Activated naive CD4-positive, alpha-beta T cell treated with anti-CD3 and anti-CD28 coated beads for 36 hours (primary cell): ENCODE measurements at regions not wholly inside any gene's neighbourhood (a gene's known extent, or its start where the extent isn't known, plus 50 kb on each side); places are given as distances from the start of the nearest gene placed in this dataset.
"Not testable (repeated sequence)": the region's sequence is repeated elsewhere in the genome, so short reads cannot be mapped to it uniquely, and the experiment has no call there.

Experiments used
- CTCF ChIA-PET: fragments of 350-600 bp; sonication (Branson Sonifier 250); formaldehyde crosslinking; loops from one replicate; lab custom pipeline; 2021; ENCODE audit warnings: antibody characterized with exemption; lab: Charles Lee
- DNase-seq: peaks from one replicate; pipeline ENCODE4 v3.0.0-alpha.2; 2020
- H3K27ac Mint-ChIP-seq: one replicate; pipeline ENCODE4 v1.8.0; 2021; ENCODE audit warnings: mild to moderate bottlenecking, mixed read lengths
- H3K27me3 Mint-ChIP-seq: one replicate; pipeline ENCODE4 v1.8.0; 2021; ENCODE audit warnings: low read depth, mixed read lengths
- H3K36me3 Mint-ChIP-seq: one replicate; pipeline ENCODE4 v1.8.0; 2021; ENCODE audit warnings: low read depth, mixed read lengths
- H3K4me1 Mint-ChIP-seq: one replicate; pipeline ENCODE4 v1.8.0; 2021; ENCODE audit warnings: low read depth, mixed read lengths
- H3K4me3 Mint-ChIP-seq: one replicate; pipeline ENCODE4 v1.8.0; 2021; ENCODE audit warnings: mild to moderate bottlenecking, moderate library complexity, mixed read lengths
- H3K9me3 Mint-ChIP-seq: one replicate; pipeline ENCODE4 v1.8.0; 2021; ENCODE audit warnings: mixed read lengths
- intact Hi-C: fragments of 100-400 bp; cut with micrococcal nuclease; formaldehyde crosslinking; loops from one replicate; pipeline ENCODE4 v1.15.1; 2023

DNA sequence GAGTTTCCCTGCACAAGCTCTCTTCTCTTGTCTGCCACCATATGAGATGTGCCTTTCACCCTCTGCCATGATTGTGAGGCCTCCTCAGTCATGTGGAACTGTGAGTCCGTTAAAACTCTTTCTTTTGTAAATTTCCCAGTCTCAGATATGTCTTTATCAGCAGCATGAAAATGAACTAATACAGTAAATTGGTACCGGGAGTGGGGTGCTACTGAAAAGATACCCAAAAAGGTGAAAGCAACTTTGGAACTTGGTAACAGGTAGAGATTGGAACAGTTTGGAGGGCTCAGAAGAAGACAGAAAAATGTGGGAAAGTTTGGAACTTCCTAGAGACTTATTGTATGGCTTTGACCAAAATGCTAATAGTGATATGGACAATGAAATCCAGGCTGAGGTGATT is 205.6 kb downstream of the LNPK start:
- DNase-seq, H3K4me1 Mint-ChIP-seq: not testable (repeated sequence)

DNA sequence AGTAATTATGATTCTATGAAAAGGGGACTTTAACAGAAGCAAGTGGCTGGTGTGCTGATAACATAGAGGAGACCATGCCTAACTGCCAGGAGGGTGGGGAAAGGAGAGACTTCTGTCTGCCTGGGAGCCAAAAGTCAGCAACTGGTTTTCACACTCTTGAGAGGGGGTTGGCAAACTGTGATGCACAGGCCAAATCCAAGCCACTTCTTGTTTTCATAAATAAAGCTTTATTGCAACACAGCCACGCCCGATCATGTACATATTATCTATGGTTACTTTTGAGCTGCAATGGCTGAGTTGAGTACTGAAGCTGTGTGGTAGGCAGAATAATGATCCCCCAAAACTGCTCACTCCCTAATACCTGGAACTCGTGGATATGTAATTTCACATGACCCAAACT is 208.4 kb downstream of the LNPK start:
- CTCF ChIA-PET, result no interaction called here
- H3K36me3 Mint-ChIP-seq, result peaks cover 4% of the 10 kb centered on the region
- H3K4me1 Mint-ChIP-seq, result no peaks in the 10 kb centered on the region
- no peak overlapping the region for H3K27ac Mint-ChIP-seq
- no peak overlapping the region for H3K4me3 Mint-ChIP-seq
- intact Hi-C loops, result no loop called here
- H3K9me3 Mint-ChIP-seq, result peaks cover 14% of the 10 kb centered on the region
- H3K27me3 Mint-ChIP-seq, result peaks cover 2% of the 10 kb centered on the region
- DNase-seq, result no peak

More for the DNA sequence above, 205.6 kb downstream of the LNPK start:
- CTCF ChIA-PET, intact Hi-C loops, H3K27ac Mint-ChIP-seq, H3K27me3 Mint-ChIP-seq, H3K4me3 Mint-ChIP-seq, H3K36me3 Mint-ChIP-seq: not testable (repeated sequence)
- H3K9me3 Mint-ChIP-seq, result peaks cover 14% of the 10 kb centered on the region

DNA sequence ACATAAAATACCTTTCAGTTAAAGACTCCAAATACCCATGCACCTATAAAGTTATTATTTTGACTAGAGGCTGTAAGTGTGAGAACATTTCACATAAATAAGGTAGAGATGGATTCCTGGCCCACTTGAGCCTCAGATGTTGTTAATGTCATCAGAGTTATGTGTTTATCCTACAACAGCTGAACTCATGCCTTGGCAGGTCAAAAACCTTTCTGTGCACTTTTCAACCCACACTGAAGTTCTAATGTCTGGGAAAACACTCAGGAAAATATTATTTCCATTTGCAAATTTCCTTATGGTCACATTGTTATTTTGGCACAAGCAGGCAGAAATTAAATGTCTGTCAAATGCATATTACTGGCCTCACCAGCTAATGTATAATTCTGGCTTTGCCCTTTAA is 209.2 kb downstream of the LNPK start:
- intact Hi-C loops, result no loop called here
- CTCF ChIA-PET, result no interaction called here
- Mint-ChIP-seq H3K27ac (no peak overlapping the region), H3K4me1 (no peaks in the 10 kb centered on the region), H3K36me3 (peaks cover 4% of the 10 kb centered on the region), H3K27me3 (peaks cover 5% of the 10 kb centered on the region), H3K4me3 (no peak overlapping the region), H3K9me3 (peaks cover 14% of the 10 kb centered on the region)
- no peak for DNase-seq

DNA sequence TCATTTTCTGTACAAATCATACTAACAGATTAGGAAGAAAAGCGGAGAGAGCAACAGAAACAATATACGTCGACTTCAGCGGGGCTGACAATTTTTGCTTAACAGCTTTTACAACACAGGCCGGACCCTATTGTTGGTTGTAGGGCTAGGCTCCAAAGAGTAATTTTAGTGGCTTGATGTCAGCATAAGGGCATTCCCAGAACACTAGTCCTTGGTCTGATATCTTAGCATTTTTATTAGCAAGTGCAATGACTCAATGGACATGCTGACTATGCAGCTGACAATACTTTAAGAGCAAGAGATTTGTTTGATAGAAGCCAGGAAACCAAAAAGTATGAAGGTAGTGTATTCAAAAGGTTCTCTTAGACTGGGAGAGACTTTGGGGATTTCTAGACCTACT is 209.9 kb downstream of the LNPK start:
- CTCF ChIA-PET, result no interaction called here
- intact Hi-C loops, result no loop called here
- no peaks in the 10 kb centered on the region for H3K4me1 Mint-ChIP-seq
- no peak overlapping the region for H3K27ac Mint-ChIP-seq
- peaks cover 4% of the 10 kb centered on the region for H3K36me3 Mint-ChIP-seq
- no peak overlapping the region for H3K4me3 Mint-ChIP-seq
- no peak for DNase-seq
- H3K27me3 Mint-ChIP-seq, result peaks cover 6% of the 10 kb centered on the region
- H3K9me3 Mint-ChIP-seq, result peaks cover 14% of the 10 kb centered on the region

DNA sequence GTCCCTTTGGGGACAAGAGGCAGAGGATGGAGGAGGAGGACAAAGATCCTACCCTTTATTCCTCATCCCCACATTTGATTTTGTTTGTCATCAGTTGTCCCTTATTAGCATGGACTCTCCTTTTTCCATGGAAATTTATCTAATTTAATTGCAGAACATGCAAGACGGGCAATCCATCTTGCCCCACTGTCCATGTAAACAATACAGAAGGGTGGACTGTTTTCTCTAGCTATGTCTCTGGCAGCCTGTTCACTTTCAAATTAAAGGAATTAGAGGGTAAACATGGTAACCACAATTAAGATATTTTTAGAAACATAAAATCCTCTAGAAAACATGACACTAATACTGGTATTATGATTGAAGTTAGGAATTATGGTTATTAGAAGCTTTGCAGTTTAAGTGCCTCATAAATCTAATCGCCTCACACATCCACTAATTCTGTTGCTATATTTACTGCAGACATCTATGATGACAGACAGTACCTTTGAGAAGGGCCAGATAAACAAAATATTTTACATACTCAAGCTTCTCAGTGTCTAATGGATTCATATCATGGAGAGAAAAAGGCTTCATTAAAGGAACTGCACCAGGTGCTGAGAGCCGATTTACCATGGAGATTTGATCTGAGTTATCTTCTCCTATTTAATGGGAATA is 215.5 kb downstream of the LNPK start:
- no peaks in the 10 kb centered on the region for H3K9me3 Mint-ChIP-seq
- H3K4me1 Mint-ChIP-seq, result no peaks in the 10 kb centered on the region
- no peaks in the 10 kb centered on the region for H3K36me3 Mint-ChIP-seq
- peaks cover 10% of the 10 kb centered on the region for H3K27me3 Mint-ChIP-seq
- DNase-seq, result no peak
- H3K27ac Mint-ChIP-seq, result no peak overlapping the region
- no peak overlapping the region for H3K4me3 Mint-ChIP-seq
- intact Hi-C loops, result no loop called here
- CTCF ChIA-PET, result no interaction called here

DNA sequence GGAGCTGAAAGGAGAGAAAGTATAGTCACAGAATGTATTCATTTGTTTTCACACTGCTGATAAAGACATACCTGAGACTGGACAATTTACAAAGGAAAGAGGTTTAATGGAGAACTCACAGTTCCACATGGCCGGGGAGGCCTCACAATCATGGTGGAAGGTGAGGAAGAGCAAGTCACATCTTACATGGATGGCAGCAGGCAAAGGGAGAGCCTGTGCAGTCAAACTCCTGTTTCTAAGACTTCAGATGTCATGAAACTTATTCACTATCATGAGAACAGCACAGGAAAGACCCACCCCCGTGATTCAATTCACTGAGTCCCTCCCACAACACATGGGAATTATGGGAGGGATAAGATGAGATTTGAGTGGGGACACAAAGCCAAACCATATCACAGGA is 224.7 kb downstream of the LNPK start:
- H3K4me3 Mint-ChIP-seq, CTCF ChIA-PET, H3K9me3 Mint-ChIP-seq, H3K4me1 Mint-ChIP-seq, H3K36me3 Mint-ChIP-seq, H3K27ac Mint-ChIP-seq, H3K27me3 Mint-ChIP-seq, DNase-seq: not testable (repeated sequence)
- intact Hi-C loops, result loop anchor here (10.0 kb wide), 1 partner anchor 763 kb away; no protein-coding TSS in a partner anchor

DNA sequence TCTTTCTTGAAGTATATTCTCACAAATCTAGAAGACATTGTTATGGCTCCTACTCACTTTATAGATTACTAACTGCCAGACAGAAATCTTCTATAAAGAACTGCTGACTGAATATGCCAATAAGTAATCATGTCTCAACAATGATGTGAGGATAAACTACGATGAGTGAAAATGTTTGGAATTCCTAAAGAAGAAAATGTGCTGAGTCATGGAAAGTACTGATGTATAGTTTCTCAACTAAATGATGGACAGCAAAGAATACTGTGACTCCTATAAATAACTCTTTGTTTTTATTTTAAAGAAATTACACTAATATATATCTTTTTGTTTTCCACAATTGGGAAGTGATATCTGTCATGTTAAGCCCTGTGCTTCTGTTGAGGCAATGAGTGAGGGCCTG is 232.9 kb downstream of the LNPK start:
- Mint-ChIP-seq H3K27ac (no peak overlapping the region), H3K9me3 (no peaks in the 10 kb centered on the region), H3K27me3 (peaks cover 2% of the 10 kb centered on the region), H3K4me1 (no peaks in the 10 kb centered on the region), H3K4me3 (no peak overlapping the region), H3K36me3 (no peaks in the 10 kb centered on the region)
- intact Hi-C loops, result no loop called here
- DNase-seq, result no peak
- CTCF ChIA-PET, result no interaction called here

DNA sequence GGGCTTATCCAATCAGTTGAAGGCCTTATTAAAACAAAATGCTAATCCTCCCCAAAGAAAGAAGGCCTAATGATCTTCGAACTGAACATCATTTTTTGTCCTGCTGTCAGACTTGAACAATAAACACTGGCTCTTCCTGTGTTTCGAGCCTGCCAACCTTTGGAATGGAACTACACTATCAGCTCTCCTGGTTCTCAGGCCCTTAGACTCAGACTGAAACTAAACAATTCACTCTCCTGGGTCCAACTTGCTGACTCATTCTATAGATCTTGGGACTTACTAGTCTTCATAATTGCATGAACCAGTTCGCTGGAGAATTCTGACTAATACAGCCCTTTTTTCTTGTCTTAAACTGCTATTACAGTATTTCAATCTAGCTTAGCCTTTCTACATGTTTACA is 235.2 kb downstream of the LNPK start:
- H3K27ac Mint-ChIP-seq, result no peak overlapping the region
- DNase-seq, result no peak
- intact Hi-C loops, result no loop called here
- H3K4me1 Mint-ChIP-seq, result no peaks in the 10 kb centered on the region
- CTCF ChIA-PET, result interaction anchor here (0.5 to 1.7 kb wide), 3 partner anchors 12 to 721 kb away, joined by 3 read pairs; no protein-coding TSS in a partner anchor
- H3K4me3 Mint-ChIP-seq, result no peak overlapping the region
- no peaks in the 10 kb centered on the region for H3K36me3 Mint-ChIP-seq
- H3K27me3 Mint-ChIP-seq, result no peaks in the 10 kb centered on the region
- H3K9me3 Mint-ChIP-seq, result no peaks in the 10 kb centered on the region

DNA sequence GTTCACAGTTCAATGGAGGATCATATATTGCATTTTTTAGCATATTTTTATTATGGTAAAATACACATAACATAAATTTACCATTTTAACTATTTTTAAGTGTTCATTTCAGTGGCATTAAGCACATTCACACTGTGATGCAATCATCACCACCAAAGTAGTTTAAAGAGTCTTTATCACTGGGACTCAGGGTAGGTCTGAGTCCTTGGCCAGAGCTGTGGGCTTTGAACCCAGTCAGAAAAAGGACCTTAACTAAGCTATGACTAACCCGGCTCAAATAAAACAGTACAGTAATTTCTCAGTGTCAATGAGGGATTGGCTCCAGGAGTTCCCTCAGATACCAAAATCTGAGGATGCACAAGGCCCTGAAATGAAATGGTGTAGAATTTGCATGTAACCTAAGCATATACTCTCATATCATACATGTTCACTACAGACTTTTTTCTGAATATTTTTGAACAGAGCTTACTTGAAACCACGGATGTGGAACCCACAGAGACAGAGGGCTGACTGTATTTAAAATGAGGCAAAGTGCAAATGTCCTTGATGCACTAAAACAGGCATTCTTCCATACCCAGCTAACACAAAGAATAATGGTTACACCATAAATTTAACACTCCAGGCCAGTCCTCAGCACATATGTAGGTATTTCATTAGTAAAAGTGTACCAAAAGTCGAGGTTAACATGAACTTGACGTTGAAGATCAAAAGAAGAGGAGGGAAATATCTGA is 246.2 kb downstream of the LNPK start:
- H3K9me3 Mint-ChIP-seq, result no peaks in the 10 kb centered on the region
- no peak overlapping the region for H3K27ac Mint-ChIP-seq
- CTCF ChIA-PET, result no interaction called here
- intact Hi-C loops, result no loop called here
- no peak overlapping the region for H3K4me3 Mint-ChIP-seq
- no peaks in the 10 kb centered on the region for H3K4me1 Mint-ChIP-seq
- no peak for DNase-seq
- H3K27me3 Mint-ChIP-seq, result peaks cover 8% of the 10 kb centered on the region
- no peaks in the 10 kb centered on the region for H3K36me3 Mint-ChIP-seq

DNA sequence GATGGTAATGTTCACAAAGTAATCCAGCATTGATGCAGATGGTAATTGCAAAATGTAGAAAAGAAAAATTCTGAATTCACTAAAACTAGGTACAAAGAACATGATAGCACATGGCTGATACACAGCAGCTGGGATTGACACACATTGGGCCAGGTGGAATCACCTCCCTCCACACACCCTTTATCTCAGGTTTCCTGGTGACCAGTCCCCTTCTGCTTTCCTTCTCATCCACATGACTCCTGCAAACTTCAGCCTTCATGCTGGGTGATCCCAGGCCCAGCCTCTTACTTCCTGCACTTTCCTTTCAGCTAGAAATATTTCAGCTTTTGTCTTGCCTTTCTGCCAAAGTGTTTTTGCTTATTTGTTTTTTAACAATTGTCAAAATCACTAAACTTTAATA is 246.9 kb downstream of the LNPK start:
- DNase-seq, result no peak
- Mint-ChIP-seq H3K9me3 (no peaks in the 10 kb centered on the region), H3K27ac (no peak overlapping the region), H3K4me1 (no peaks in the 10 kb centered on the region), H3K4me3 (no peak overlapping the region), H3K36me3 (no peaks in the 10 kb centered on the region), H3K27me3 (peaks cover 8% of the 10 kb centered on the region)
- intact Hi-C loops, result no loop called here
- CTCF ChIA-PET, result no interaction called here

DNA sequence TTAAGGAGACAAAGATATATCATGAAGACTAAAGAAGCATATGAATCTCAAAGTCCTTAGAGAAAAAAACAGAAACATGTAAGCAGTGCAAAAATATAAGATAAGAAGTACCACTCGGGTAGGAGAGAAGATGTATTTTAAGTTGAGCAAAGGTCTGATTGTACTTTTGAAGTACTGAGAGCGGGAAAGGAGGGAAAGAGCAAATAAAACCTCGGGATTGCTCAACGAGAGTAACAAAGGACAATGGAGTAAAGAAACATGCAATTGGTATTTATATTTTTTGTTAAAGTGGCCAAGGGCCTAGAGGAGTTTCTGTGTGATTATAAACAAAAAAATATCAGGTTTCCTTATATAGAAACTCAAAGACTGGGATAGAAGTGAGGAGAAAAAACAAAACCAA is 251.9 kb downstream of the LNPK start:
- no peak overlapping the region for H3K4me3 Mint-ChIP-seq
- H3K36me3 Mint-ChIP-seq, result no peaks in the 10 kb centered on the region
- peaks cover under 1% of the 10 kb centered on the region for H3K27me3 Mint-ChIP-seq
- no peak for DNase-seq
- H3K27ac Mint-ChIP-seq, result no peak overlapping the region
- intact Hi-C loops, result no loop called here
- no peaks in the 10 kb centered on the region for H3K9me3 Mint-ChIP-seq
- no peaks in the 10 kb centered on the region for H3K4me1 Mint-ChIP-seq
- CTCF ChIA-PET, result no interaction called here

DNA sequence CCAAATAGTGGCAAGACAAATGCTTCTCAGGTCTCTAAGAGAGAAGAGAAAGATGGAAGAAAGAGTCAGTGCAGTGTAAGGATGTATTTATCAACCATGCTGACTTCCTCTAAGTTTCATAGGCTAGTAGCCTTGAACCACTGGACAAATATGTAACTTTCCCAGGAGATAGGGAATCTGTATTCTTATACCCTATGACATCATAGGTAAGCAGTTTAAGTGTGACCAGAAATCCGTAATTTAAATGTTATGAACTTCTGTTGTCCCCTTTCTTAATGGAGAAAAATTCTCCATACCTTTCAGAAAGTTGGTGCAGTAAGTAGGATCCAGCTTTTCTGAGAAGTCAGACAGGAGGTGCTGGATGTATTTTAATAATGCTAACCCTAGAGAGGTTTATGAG is 256.2 kb downstream of the LNPK start:
- intact Hi-C loops, result no loop called here
- Mint-ChIP-seq H3K9me3 (no peaks in the 10 kb centered on the region), H3K4me3 (no peak overlapping the region), H3K27me3 (peaks cover 8% of the 10 kb centered on the region), H3K27ac (no peak overlapping the region), H3K4me1 (no peaks in the 10 kb centered on the region), H3K36me3 (no peaks in the 10 kb centered on the region)
- CTCF ChIA-PET, result no interaction called here
- no peak for DNase-seq

DNA sequence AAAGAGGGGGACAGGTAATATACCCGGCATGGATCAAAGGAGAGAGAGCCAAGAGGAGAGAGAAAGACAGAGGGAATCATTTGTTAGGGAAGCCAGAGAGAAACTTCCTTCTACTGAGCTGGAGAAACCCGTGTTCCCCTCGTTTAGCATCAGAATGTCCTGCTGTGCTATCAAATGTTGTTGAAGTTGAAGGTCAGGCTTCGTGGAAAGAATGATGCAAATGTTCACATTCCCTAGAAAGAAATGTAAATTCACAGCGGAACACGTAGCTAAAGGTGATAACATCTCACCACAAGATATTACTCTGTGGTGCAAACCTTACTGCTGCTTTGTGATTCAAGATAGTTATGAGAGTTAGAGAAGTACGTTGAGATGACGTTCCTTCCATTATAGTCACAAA is 258.1 kb downstream of the LNPK start:
- DNase-seq, result no peak
- no peaks in the 10 kb centered on the region for H3K4me1 Mint-ChIP-seq
- H3K36me3 Mint-ChIP-seq, result no peaks in the 10 kb centered on the region
- intact Hi-C loops, result no loop called here
- CTCF ChIA-PET, result no interaction called here
- H3K4me3 Mint-ChIP-seq, result no peak overlapping the region
- H3K9me3 Mint-ChIP-seq, result no peaks in the 10 kb centered on the region
- no peak overlapping the region for H3K27ac Mint-ChIP-seq
- H3K27me3 Mint-ChIP-seq, result peaks cover 8% of the 10 kb centered on the region
